AG04450 (cell line): ENCODE measurements at regions not wholly inside any gene's neighbourhood (a gene's known extent, or its start where the extent isn't known, plus 50 kb on each side); places are given as distances from the start of the nearest gene placed in this dataset.
A peak's percentile ranks its signal among the peaks of the same experiment; 100 is the strongest.

Experiments used
- CTCF ChIA-PET: fragments of 300-600, 350-600 bp; formaldehyde crosslinking; extraction: SDS; loops from one replicate; lab custom pipeline; 2022; ENCODE audit warnings: antibody characterized with exemption, inconsistent platforms; lab: Charles Lee
- POLR2A ChIA-PET: fragments of 350-600 bp; formaldehyde crosslinking; extraction: SDS; loops from one replicate; lab custom pipeline; 2021; ENCODE audit warnings: antibody characterized with exemption, inconsistent platforms; lab: Yijun Ruan, JAX
- DNase-seq: peaks from one replicate; pipeline ENCODE4 v3.0.0-alpha.2; 2011; ENCODE audit warnings: low read depth, low spot score
- H3K27ac ChIP-seq: one replicate; pipeline ENCODE4 v1.5.1; 2012; ENCODE audit warnings: low read depth, low read length, control low read depth
- H3K27me3 ChIP-seq: one replicate; pipeline ENCODE4 v1.6.0; 2012; ENCODE audit warnings: low read length; ENCODE audit not compliant: control insufficient read depth, insufficient read depth
- H3K4me3 ChIP-seq: 2 replicates; pipeline ENCODE4 v1.5.1; 2011; ENCODE audit warnings: mild to moderate bottlenecking, low read depth, low read length, control low read depth
- H3K9me3 ChIP-seq: 2 replicates; pipeline ENCODE4 v1.5.1; 2012; ENCODE audit warnings: low read length; ENCODE audit not compliant: control insufficient read depth, insufficient read depth
- CTCF ChIP-seq: IDR thresholded peaks from 2 replicates; pipeline ENCODE4 v1.5.1; 2011; ENCODE audit warnings: low read depth, low read length, control low read depth, inconsistent platforms

GRCh38 chr4:17173300-17173699, 274.9 kb upstream of the LDB2 start:
- no peaks in the 10 kb centered on the region for H3K27me3 ChIP-seq
- ChIA-PET POLR2A (no interaction called here), CTCF (interaction anchor here (0.6 kb wide), 1 partner anchor 327 kb away, joined by 3 read pairs; no protein-coding TSS in a partner anchor)
- no peak overlapping the region for H3K27ac ChIP-seq
- TF ChIP-seq CTCF: peak; percentile 35
- no peak overlapping the region for H3K4me3 ChIP-seq
- no peaks in the 10 kb centered on the region for H3K9me3 ChIP-seq
- DNase-seq: no peak

- Histone ChIP-seq H3K27me3 (no peaks in the 10 kb centered on the region), H3K9me3 (no peaks in the 10 kb centered on the region), H3K4me3 (no peak overlapping the region), H3K27ac (no peak overlapping the region)
- no peak for DNase-seq
- no peak for TF ChIP-seq CTCF
- CTCF ChIA-PET: interaction anchor here (0.6 to 1.0 kb wide), 2 partner anchors 30 to 134 kb away, joined by 4 to 7 read pairs; no protein-coding TSS in a partner anchor
- POLR2A ChIA-PET: no interaction called here
Measured at GRCh38 chr4:17170131-17170530, 271.7 kb upstream of the LDB2 start.

GRCh38 chr4:17169699-17170098, 271.3 kb upstream of the LDB2 start:
- no peak for TF ChIP-seq CTCF
- Histone ChIP-seq H3K4me3 (no peak overlapping the region), H3K9me3 (no peaks in the 10 kb centered on the region), H3K27ac (no peak overlapping the region), H3K27me3 (no peaks in the 10 kb centered on the region)
- DNase-seq: no peak
- POLR2A ChIA-PET: no interaction called here
- CTCF ChIA-PET: interaction anchor here (0.6 to 1.0 kb wide), 2 partner anchors 29 to 134 kb away, joined by 4 to 7 read pairs; no protein-coding TSS in a partner anchor

GRCh38 chr4:17168571-17168970, 270.1 kb upstream of the LDB2 start:
- peak overlapping the region; percentile 40 for H3K27ac ChIP-seq
- TF ChIP-seq CTCF: no peak
- H3K4me3 ChIP-seq: no peak overlapping the region
- POLR2A ChIA-PET: no interaction called here
- no peaks in the 10 kb centered on the region for H3K27me3 ChIP-seq
- H3K9me3 ChIP-seq: no peaks in the 10 kb centered on the region
- peak; percentile 59 for DNase-seq
- CTCF ChIA-PET: no interaction called here

- ChIA-PET POLR2A (no interaction called here), CTCF (no interaction called here)
- DNase-seq: no peak
- no peak for TF ChIP-seq CTCF
- no peaks in the 10 kb centered on the region for H3K9me3 ChIP-seq
- no peaks in the 10 kb centered on the region for H3K27me3 ChIP-seq
- no peak overlapping the region for H3K4me3 ChIP-seq
- no peak overlapping the region for H3K27ac ChIP-seq
Measured at GRCh38 chr4:17166954-17167353, 268.5 kb upstream of the LDB2 start.
